Epithelial cell of proximal tubule (primary cell): ENCODE measurements at regions not wholly inside any gene's neighbourhood (a gene's known extent, or its start where the extent isn't known, plus 50 kb on each side); places are given as distances from the start of the nearest gene placed in this dataset.
"Not testable (repeated sequence)": the region's sequence is repeated elsewhere in the genome, so short reads cannot be mapped to it uniquely, and the experiment has no call there.

ENCODE experiments used
- DNase-seq: peaks from one replicate; pipeline ENCODE4 v3.0.0-alpha.2; 2011; ENCODE audit warnings: low read depth
- H3K4me3 ChIP-seq: 2 replicates; pipeline ENCODE4 v1.5.1; 2011; ENCODE audit warnings: low read depth, mild to moderate bottlenecking, low read length
- CTCF ChIP-seq: conservative IDR thresholded peaks from 2 replicates; pipeline ENCODE4 v1.5.1; 2012; ENCODE audit warnings: low read depth, mild to moderate bottlenecking, low read length

- no peak for DNase-seq
- no peak overlapping the region for H3K4me3 ChIP-seq
- no peak for TF ChIP-seq CTCF
Observed at GRCh38 chr13:100764937-100765336, 90.3 kb upstream of the TMTC4 start.

GRCh38 chr13:100762126-100762525, 87.5 kb upstream of the TMTC4 start:
- DNase-seq, H3K4me3 ChIP-seq: not testable (repeated sequence)

GRCh38 chr13:100755891-100756290, 81.3 kb upstream of the TMTC4 start:
- no peak for DNase-seq
- TF ChIP-seq CTCF, result no peak
- no peak overlapping the region for H3K4me3 ChIP-seq

DNA sequence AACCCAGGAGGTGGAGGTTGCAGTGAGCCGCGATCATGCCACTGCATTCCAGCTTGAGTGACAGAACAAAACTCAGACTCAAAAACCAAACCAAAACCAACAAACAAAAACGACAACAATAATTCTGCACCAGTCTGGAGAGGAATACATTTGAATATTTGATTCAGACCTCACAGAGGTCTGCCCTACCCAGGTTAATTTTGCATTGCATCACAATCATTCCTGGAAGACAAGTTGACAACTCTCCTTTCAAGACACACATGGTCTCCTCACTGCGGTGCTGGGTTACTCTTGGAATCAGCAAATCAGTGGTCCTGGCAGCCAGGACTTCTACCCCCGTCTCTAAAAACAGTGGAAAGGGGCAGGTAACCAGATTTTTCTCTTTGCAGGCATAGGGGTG, 79.9 kb upstream of the TMTC4 start:
- no peak for DNase-seq
- H3K4me3 ChIP-seq, result no peak overlapping the region
- TF ChIP-seq CTCF, result no peak

- DNase-seq, result no peak
- TF ChIP-seq CTCF, result no peak
- H3K4me3 ChIP-seq, result no peak overlapping the region
Observed at GRCh38 chr13:100753376-100753775, 78.8 kb upstream of the TMTC4 start.

DNA sequence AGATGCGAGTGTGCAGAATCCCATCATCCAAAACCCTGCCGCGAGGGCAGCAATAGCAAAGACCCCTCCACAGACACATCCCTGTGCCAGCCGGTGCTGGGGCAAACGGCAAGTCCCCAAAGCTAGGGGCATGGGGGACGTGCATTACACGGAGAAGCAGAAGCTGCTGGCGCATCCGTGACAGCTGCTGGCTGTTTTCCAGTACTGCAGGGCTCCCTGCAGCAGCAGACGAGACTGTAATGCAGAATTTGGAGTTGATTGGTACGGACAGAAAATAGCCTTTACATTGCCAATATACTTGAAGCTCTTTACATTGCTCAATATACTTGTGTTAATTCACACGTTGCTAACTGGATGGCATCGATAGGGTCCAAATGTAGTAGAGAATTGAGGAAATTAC, 77.2 kb upstream of the TMTC4 start:
- DNase-seq, result no peak
- no peak for TF ChIP-seq CTCF
- no peak overlapping the region for H3K4me3 ChIP-seq

DNA sequence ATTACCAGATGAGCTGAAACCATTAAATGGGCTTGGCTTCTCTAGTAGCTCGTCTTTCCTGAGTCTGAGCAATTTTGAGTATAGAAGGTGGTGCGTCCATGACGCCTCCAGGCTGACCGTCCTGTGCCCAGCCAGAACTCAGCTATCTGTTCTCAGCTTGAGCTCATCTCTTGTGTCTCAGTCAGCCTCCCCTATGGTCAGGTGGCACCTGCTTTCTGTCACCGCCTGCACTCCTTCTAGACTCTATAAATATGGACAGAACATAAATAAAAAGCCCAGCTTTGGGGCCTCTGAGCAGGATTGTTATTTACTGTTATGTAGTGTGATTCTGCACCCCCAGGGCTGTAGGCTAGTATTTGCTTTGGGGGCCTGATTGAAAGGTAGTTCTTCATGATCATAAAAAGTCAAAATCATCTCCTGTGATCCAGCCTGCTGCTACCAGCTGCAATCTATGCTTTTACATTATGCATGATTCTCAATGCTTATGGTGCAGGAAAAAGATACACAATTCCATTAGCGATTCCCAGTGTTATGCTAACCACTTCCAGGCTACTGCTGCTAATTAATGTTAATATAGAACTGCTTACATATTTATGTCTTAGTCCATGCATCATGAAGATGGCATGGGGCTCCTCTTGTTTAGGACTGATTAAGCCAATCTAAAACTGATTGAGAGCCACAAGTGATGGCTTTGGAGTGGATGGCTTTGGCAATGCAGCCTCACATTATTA, 72.5 kb upstream of the TMTC4 start:
- no peak for DNase-seq
- TF ChIP-seq CTCF, result no peak
- no peak overlapping the region for H3K4me3 ChIP-seq
